SU-DHL-6 (cell line): ENCODE measurements at regions not wholly inside any gene's neighbourhood (a gene's known extent, or its start where the extent isn't known, plus 50 kb on each side); places are given as distances from the start of the nearest gene placed in this dataset.

Source experiments
- EZH2phosphoT487 ChIP-seq: fragments of 200-600 bp; sonication (generic), shearing (Covaris generic); conservative IDR thresholded peaks from 2 replicates; pipeline ENCODE4 v1.6.1; 2018; ENCODE audit warnings: mild to moderate bottlenecking, antibody characterized with exemption, low read length, moderate library complexity, mixed read lengths
- TF ChIP-seq, protein P1 (sequence below): fragments of 200-600 bp; sonication (generic); IDR thresholded peaks from one replicate; pipeline ENCODE4 v1.5.1; 2017; ENCODE audit warnings: antibody characterized with exemption, mild to moderate bottlenecking, low read length, moderate library complexity; ENCODE audit not compliant: insufficient read depth, poor library complexity, severe bottlenecking

DNA sequence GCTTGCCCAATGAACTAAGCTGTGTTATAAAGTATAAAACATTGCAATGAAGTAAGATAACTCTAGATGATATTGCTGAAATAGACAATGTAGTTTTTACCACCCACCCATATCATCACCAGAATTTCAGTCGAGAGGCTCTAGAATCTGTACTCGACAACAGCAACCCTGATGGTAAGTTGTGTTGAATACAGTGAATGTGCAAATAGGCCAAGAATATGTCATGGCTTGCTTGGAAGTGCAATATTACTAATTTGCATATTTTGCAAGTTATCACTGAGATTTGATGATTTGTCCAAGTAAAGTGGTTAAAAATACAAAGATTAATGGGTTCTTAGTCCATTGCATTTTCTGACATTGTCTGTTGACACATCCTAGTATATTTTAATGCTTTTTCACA lies 90.6 kb upstream of the TUSC7 start:
- TF ChIP-seq, protein P1, sequence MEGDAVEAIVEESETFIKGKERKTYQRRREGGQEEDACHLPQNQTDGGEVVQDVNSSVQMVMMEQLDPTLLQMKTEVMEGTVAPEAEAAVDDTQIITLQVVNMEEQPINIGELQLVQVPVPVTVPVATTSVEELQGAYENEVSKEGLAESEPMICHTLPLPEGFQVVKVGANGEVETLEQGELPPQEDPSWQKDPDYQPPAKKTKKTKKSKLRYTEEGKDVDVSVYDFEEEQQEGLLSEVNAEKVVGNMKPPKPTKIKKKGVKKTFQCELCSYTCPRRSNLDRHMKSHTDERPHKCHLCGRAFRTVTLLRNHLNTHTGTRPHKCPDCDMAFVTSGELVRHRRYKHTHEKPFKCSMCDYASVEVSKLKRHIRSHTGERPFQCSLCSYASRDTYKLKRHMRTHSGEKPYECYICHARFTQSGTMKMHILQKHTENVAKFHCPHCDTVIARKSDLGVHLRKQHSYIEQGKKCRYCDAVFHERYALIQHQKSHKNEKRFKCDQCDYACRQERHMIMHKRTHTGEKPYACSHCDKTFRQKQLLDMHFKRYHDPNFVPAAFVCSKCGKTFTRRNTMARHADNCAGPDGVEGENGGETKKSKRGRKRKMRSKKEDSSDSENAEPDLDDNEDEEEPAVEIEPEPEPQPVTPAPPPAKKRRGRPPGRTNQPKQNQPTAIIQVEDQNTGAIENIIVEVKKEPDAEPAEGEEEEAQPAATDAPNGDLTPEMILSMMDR: no peak
- TF ChIP-seq EZH2phosphoT487: no peak
